SK-N-SH treated with all-trans-retinoic acid at 6 μM for 48 hours (cell line): ENCODE measurements at regions not wholly inside any gene's neighbourhood (a gene's known extent, or its start where the extent isn't known, plus 50 kb on each side); places are given as distances from the start of the nearest gene placed in this dataset.

Experiments
- ATAC-seq: fragments of 200-7000 bp; cut with Tn5 transposase; 3 replicates; pipeline ENCODE4 v1.9.1; 2020; ENCODE audit warnings: mild to moderate bottlenecking, moderate library complexity
- ARNTL ChIP-seq: fragments of 450-650 bp; formaldehyde crosslinking; IDR thresholded peaks from 2 replicates; pipeline ENCODE4 v1.5.0; 2020; ENCODE audit warnings: low read depth, mild to moderate bottlenecking, moderate library complexity, borderline replicate concordance
- BACH2 ChIP-seq: fragments of 250-450 bp; sonication (Bioruptor Pico); IDR thresholded peaks from 2 replicates; pipeline ENCODE4 v1.9.0; 2021; ENCODE audit warnings: mild to moderate bottlenecking, borderline replicate concordance
- CREB5 ChIP-seq: fragments of 250-450 bp; sonication (Bioruptor Pico); IDR thresholded peaks from 2 replicates; pipeline ENCODE4 v1.5.1; 2020; ENCODE audit warnings: low read depth, mild to moderate bottlenecking, moderate library complexity
- CSDC2 ChIP-seq: fragments of 250-450 bp; sonication (Bioruptor Pico); IDR thresholded peaks from 2 replicates; pipeline ENCODE4 v1.5.0; 2020; ENCODE audit warnings: mild to moderate bottlenecking, moderate library complexity
- GLIS3 ChIP-seq: fragments of 250-450 bp; sonication (Bioruptor Pico); IDR thresholded peaks from 2 replicates; pipeline ENCODE4 v1.5.0; 2020; ENCODE audit warnings: mild to moderate bottlenecking, moderate library complexity
- OSR1 ChIP-seq: fragments of 250-450 bp; sonication (Bioruptor Pico); IDR thresholded peaks from 2 replicates; pipeline ENCODE4 v1.8.0; 2022; ENCODE audit warnings: moderate library complexity, mild to moderate bottlenecking, inconsistent platforms
- POU6F1 ChIP-seq: fragments of 250-450 bp; sonication (Bioruptor Pico); IDR thresholded peaks from 2 replicates; pipeline ENCODE4 v1.8.0; 2021; ENCODE audit warnings: low read depth, mild to moderate bottlenecking, moderate library complexity, borderline replicate concordance
- PPARA ChIP-seq: fragments of 250-450 bp; sonication (Bioruptor Pico); IDR thresholded peaks from 2 replicates; pipeline ENCODE4 v1.5.0; 2020; ENCODE audit warnings: mild to moderate bottlenecking, borderline replicate concordance
- RARB ChIP-seq: fragments of 250-450 bp; sonication (Bioruptor Pico); IDR thresholded peaks from 2 replicates; pipeline ENCODE4 v1.8.0; 2021; ENCODE audit warnings: mild to moderate bottlenecking, moderate library complexity
- SNAI2 ChIP-seq: fragments of 250-450 bp; sonication (Bioruptor Pico); IDR thresholded peaks from 2 replicates; pipeline ENCODE4 v1.5.0; 2020; ENCODE audit warnings: mild to moderate bottlenecking, moderate library complexity
- TCF4 ChIP-seq: fragments of 250-450 bp; sonication (Bioruptor Pico); IDR thresholded peaks from 2 replicates; pipeline ENCODE4 v1.8.0; 2021; ENCODE audit warnings: mild to moderate bottlenecking, moderate library complexity, borderline replicate concordance
- TOX ChIP-seq: fragments of 250-450 bp; sonication (Bioruptor Pico); IDR thresholded peaks from 2 replicates; pipeline ENCODE4 v1.8.0; 2021; ENCODE audit warnings: mild to moderate bottlenecking, moderate library complexity, borderline replicate concordance
- ZC3H10 ChIP-seq: fragments of 250-450 bp; sonication (Bioruptor Pico); IDR thresholded peaks from 2 replicates; pipeline ENCODE4 v1.5.1; 2021; ENCODE audit warnings: mild to moderate bottlenecking, moderate library complexity
- ZFP30 ChIP-seq: fragments of 450-650 bp; formaldehyde crosslinking; IDR thresholded peaks from 2 replicates; pipeline ENCODE4 v1.5.0; 2022; ENCODE audit warnings: mild to moderate bottlenecking, moderate library complexity
- ZNF565 ChIP-seq: fragments of 450-650 bp; formaldehyde crosslinking; conservative IDR thresholded peaks from 2 replicates; pipeline ENCODE4 v1.5.0; 2020; ENCODE audit warnings: low read depth, mild to moderate bottlenecking, moderate library complexity
- ZNF70 ChIP-seq: fragments of 450-650 bp; formaldehyde crosslinking; IDR thresholded peaks from 2 replicates; pipeline ENCODE4 v1.5.0; 2020; ENCODE audit warnings: mild to moderate bottlenecking, moderate library complexity
- ZNF8 ChIP-seq: fragments of 450-650 bp; formaldehyde crosslinking; IDR thresholded peaks from 2 replicates; pipeline ENCODE4 v1.5.0; 2020; ENCODE audit warnings: mild to moderate bottlenecking, moderate library complexity
- TF ChIP-seq, protein P1 (sequence below): fragments of 250-450 bp; sonication (Bioruptor Pico); IDR thresholded peaks from 2 replicates; pipeline ENCODE4 v1.5.1; 2021; ENCODE audit warnings: mild to moderate bottlenecking, moderate library complexity
- TF ChIP-seq, protein P2 (sequence below): fragments of 250-450 bp; sonication (Bioruptor Pico); IDR thresholded peaks from 2 replicates; pipeline ENCODE4 v1.8.0; 2020; ENCODE audit warnings: mild to moderate bottlenecking, moderate library complexity, borderline replicate concordance

GRCh38 chr6:1235825-1236224 is 76.1 kb upstream of the FOXQ1 start:
- no peak for ATAC-seq

GRCh38 chr6:1233924-1234323 is 78.0 kb upstream of the FOXQ1 start:
- no peak for ATAC-seq
- no peak for TF ChIP-seq ZNF70 (CRISPR knock-in tag)
- TF ChIP-seq, protein P1, sequence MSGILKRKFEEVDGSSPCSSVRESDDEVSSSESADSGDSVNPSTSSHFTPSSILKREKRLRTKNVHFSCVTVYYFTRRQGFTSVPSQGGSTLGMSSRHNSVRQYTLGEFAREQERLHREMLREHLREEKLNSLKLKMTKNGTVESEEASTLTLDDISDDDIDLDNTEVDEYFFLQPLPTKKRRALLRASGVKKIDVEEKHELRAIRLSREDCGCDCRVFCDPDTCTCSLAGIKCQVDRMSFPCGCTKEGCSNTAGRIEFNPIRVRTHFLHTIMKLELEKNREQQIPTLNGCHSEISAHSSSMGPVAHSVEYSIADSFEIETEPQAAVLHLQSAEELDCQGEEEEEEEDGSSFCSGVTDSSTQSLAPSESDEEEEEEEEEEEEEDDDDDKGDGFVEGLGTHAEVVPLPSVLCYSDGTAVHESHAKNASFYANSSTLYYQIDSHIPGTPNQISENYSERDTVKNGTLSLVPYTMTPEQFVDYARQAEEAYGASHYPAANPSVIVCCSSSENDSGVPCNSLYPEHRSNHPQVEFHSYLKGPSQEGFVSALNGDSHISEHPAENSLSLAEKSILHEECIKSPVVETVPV: no peak

More at GRCh38 chr6:1235825-1236224, 76.1 kb upstream of the FOXQ1 start:
- TF ChIP-seq SNAI2: no peak
- no peak for TF ChIP-seq TOX
- TF ChIP-seq PPARA: no peak

DNA sequence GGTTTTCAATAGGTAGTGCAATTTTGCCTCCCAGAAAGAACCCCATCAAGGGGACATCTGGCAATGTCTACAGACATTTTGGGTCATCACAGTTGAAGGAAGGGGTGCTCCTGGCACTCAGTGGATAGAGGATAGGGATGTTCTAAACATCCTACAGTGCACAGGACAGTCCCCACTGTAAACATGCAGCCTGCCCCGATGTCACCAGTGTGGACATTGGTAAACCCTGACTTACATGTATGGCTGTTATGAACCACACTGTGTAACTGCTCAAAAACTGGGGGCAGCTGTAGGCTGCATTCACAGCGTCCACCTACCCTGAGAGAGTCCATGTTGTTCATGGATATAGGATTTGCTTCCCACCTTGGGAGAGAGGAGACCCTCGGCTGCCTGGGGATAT is 79.3 kb upstream of the FOXQ1 start:
- ATAC-seq: no peak

GRCh38 chr6:1231941-1232340 is 80.0 kb upstream of the FOXQ1 start:
- no peak for ATAC-seq
- TF ChIP-seq TCF4 (CRISPR knock-in tag) (no peak), ZNF8 (no peak), SNAI2 (no peak), TOX (no peak), RARB (no peak), CREB5 (CRISPR knock-in tag) (no peak)
- TF ChIP-seq, protein P2, sequence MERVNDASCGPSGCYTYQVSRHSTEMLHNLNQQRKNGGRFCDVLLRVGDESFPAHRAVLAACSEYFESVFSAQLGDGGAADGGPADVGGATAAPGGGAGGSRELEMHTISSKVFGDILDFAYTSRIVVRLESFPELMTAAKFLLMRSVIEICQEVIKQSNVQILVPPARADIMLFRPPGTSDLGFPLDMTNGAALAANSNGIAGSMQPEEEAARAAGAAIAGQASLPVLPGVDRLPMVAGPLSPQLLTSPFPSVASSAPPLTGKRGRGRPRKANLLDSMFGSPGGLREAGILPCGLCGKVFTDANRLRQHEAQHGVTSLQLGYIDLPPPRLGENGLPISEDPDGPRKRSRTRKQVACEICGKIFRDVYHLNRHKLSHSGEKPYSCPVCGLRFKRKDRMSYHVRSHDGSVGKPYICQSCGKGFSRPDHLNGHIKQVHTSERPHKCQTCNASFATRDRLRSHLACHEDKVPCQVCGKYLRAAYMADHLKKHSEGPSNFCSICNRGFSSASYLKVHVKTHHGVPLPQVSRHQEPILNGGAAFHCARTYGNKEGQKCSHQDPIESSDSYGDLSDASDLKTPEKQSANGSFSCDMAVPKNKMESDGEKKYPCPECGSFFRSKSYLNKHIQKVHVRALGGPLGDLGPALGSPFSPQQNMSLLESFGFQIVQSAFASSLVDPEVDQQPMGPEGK (CRISPR knock-in tag): no peak
- TF ChIP-seq, protein P1: no peak
- TF ChIP-seq, all 23 proteins: peak for 0

More for the DNA sequence above, 79.3 kb upstream of the FOXQ1 start:
- no peak for TF ChIP-seq ZC3H10 (CRISPR knock-in tag)
- TF ChIP-seq CSDC2 (CRISPR knock-in tag): no peak
- TF ChIP-seq BACH2 (CRISPR knock-in tag): no peak
- TF ChIP-seq, protein P1: no peak
- TF ChIP-seq ZFP30 (CRISPR knock-in tag): no peak
- no peak for TF ChIP-seq ARNTL (CRISPR knock-in tag)
- TF ChIP-seq, all 23 proteins: peak for 0

DNA sequence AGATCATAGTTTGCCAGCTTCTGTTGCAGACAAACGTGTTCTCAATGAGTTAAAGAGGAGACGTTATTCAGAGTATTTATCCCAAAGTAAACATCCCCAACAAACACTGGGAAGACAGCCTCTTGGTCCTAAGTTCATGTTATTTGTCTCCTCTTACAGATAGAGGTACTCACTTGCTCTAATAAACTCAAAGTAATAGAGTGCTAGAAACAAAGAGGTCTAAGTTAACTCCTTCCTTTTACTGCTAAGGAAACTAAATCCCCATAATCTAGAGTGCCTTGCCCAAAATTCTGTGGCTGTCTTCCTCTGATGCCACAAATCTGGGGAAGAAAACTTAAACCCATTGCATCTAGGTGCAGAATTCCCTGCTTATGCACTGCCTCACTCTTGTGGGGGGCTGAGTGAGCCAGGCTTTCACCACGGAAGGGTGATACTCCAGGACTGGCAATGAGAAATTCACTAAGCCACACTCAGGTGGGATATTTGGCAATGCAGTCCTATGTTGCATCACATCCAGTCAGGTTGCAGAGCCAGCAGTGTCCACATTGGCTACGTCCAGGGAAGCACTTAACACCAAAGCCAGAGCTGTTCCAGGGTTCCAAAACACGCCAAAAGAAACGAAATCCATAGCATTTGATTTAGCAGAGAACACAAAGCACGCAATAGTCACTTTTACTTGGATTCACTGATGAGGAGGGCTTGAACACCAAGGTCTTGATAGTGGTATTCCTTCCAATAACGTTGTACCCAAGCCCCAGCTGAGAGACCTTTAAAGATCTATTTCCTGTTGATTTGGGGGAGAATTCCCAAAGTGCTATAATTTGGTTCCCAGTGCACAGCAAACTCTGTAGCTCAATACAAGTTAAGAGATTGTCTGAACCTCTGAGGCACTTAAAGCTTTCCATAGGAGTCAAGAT is 81.0 kb upstream of the FOXQ1 start:
- ATAC-seq: no peak
- no peak for TF ChIP-seq RARB
- TF ChIP-seq ARNTL (CRISPR knock-in tag): no peak
- TF ChIP-seq CSDC2 (CRISPR knock-in tag): no peak
- TF ChIP-seq BACH2 (CRISPR knock-in tag): no peak
- TF ChIP-seq, protein P1: no peak
- TF ChIP-seq, protein P2 (CRISPR knock-in tag): no peak
- TF ChIP-seq PPARA: no peak
- TF ChIP-seq OSR1 (CRISPR knock-in tag): no peak
- TF ChIP-seq TOX: no peak
- no peak for TF ChIP-seq ZNF8
- TF ChIP-seq POU6F1 (CRISPR knock-in tag): no peak
- no peak for TF ChIP-seq ZNF565 (CRISPR knock-in tag)
- TF ChIP-seq TCF4 (CRISPR knock-in tag): no peak
- TF ChIP-seq ZFP30 (CRISPR knock-in tag): no peak
- no peak for TF ChIP-seq GLIS3 (CRISPR knock-in tag)
